ENCODE measurements at regions not wholly inside any gene's neighbourhood (a gene's known extent, or its start where the extent isn't known, plus 50 kb on each side); places are given as distances from the start of the nearest gene placed in this dataset.

- no peak for DNase-seq
Observed at GRCh38 chr3:86711634-86712033, 279.3 kb downstream of the VGLL3 start.

- no peak for DNase-seq
Observed at GRCh38 chr3:86708893-86709292, 282.1 kb downstream of the VGLL3 start.

GRCh38 chr3:86702381-86702958, 288.5 kb downstream of the VGLL3 start:
- DNase-seq, result no peak

- DNase-seq, result no peak
Observed at GRCh38 chr3:86695752-86696151, 295.2 kb downstream of the VGLL3 start.

- DNase-seq, result no peak
Observed at GRCh38 chr3:86673991-86674390, 317.0 kb downstream of the VGLL3 start.

GRCh38 chr3:86661817-86662216, 329.1 kb downstream of the VGLL3 start:
- no peak for DNase-seq

- no peak for DNase-seq
Observed at GRCh38 chr3:86658876-86659275, 332.1 kb downstream of the VGLL3 start.

GRCh38 chr3:86654806-86655460, 336.0 kb downstream of the VGLL3 start:
- no peak for DNase-seq

GRCh38 chr3:86653661-86654205, 337.2 kb downstream of the VGLL3 start:
- no peak for DNase-seq

- DNase-seq, result no peak
Observed at GRCh38 chr3:86648087-86648486, 342.9 kb downstream of the VGLL3 start.

GRCh38 chr3:86645756-86646155, 345.2 kb downstream of the VGLL3 start:
- no peak for DNase-seq

- DNase-seq, result no peak
Observed at GRCh38 chr3:86634361-86634760, 356.6 kb downstream of the VGLL3 start.

GRCh38 chr3:86629511-86629910, 361.4 kb downstream of the VGLL3 start:
- DNase-seq, result no peak

GRCh38 chr3:86624192-86624591, 366.8 kb downstream of the VGLL3 start:
- DNase-seq, result no peak

- DNase-seq, result no peak
Observed at GRCh38 chr3:86618706-86619105, 372.2 kb downstream of the VGLL3 start.

- DNase-seq, result no peak
Observed at GRCh38 chr3:86605166-86605565, 385.8 kb downstream of the VGLL3 start.

- no peak for DNase-seq
Observed at GRCh38 chr3:86595696-86596095, 395.3 kb downstream of the VGLL3 start.

GRCh38 chr3:86594838-86595237, 396.1 kb downstream of the VGLL3 start:
- no peak for DNase-seq

GRCh38 chr3:86578071-86578470, 412.9 kb downstream of the VGLL3 start:
- no peak for DNase-seq

GRCh38 chr3:86563400-86563970, 427.5 kb downstream of the VGLL3 start:
- peak; percentile 30 for DNase-seq

- no peak for DNase-seq
Observed at GRCh38 chr3:86562090-86562489, 428.9 kb downstream of the VGLL3 start.

GRCh38 chr3:86561215-86561614, 429.7 kb downstream of the VGLL3 start:
- no peak for DNase-seq

- DNase-seq, result no peak
Observed at GRCh38 chr3:86554383-86554782, 436.6 kb downstream of the VGLL3 start.

- no peak for DNase-seq
Observed at GRCh38 chr3:86547692-86548091, 443.3 kb downstream of the VGLL3 start.

Measured in NCI-H748 treated with DMSO at 0.1 percent for 48 hours (cell line).